HG03354 (cell line): ENCODE measurements at regions not wholly inside any gene's neighbourhood (a gene's known extent, or its start where the extent isn't known, plus 50 kb on each side); places are given as distances from the start of the nearest gene placed in this dataset.
"Not testable (repeated sequence)": the region's sequence is repeated elsewhere in the genome, so short reads cannot be mapped to it uniquely, and the experiment has no call there.

Experiments used
- ATAC-seq: cut with Tn5 transposase; IDR thresholded peaks from one replicate; pipeline ENCODE4 v1.9.1; 2021; ENCODE audit warnings: mild to moderate bottlenecking; ENCODE audit not compliant: unreplicated experiment, poor library complexity, severe bottlenecking

GRCh38 chr6:141809901-141810300 is 322.8 kb upstream of the GJE1 start:
- ATAC-seq: no peak

- no peak for ATAC-seq
These were observed 324.1 kb upstream of the GJE1 start for GRCh38 chr6:141808662-141809061.

GRCh38 chr6:141800973-141801372 is 331.8 kb upstream of the GJE1 start:
- ATAC-seq: not testable (repeated sequence)

- no peak for ATAC-seq
These were observed 341.8 kb upstream of the GJE1 start for GRCh38 chr6:141790921-141791320.

GRCh38 chr6:141788096-141788495 is 344.6 kb upstream of the GJE1 start:
- no peak for ATAC-seq

- ATAC-seq: no peak
These were observed 349.1 kb upstream of the GJE1 start for GRCh38 chr6:141783585-141783984.

- no peak for ATAC-seq
These were observed 352.4 kb upstream of the GJE1 start for GRCh38 chr6:141780296-141780695.

GRCh38 chr6:141764388-141764787 is 368.3 kb upstream of the GJE1 start:
- no peak for ATAC-seq

GRCh38 chr6:141758430-141758829 is 374.3 kb upstream of the GJE1 start:
- no peak for ATAC-seq

- no peak for ATAC-seq
These were observed 379.5 kb upstream of the GJE1 start for GRCh38 chr6:141753180-141753579.

GRCh38 chr6:141752677-141753076 is 380.0 kb upstream of the GJE1 start:
- ATAC-seq: peak; percentile 71

GRCh38 chr6:141746324-141746723 is 386.4 kb upstream of the GJE1 start:
- ATAC-seq: not testable (repeated sequence)

- no peak for ATAC-seq
These were observed 387.8 kb upstream of the GJE1 start for GRCh38 chr6:141744971-141745370.

- ATAC-seq: no peak
These were observed 388.4 kb upstream of the GJE1 start for GRCh38 chr6:141744194-141744925.

GRCh38 chr6:141736104-141736503 is 396.6 kb upstream of the GJE1 start:
- no peak for ATAC-seq

- no peak for ATAC-seq
These were observed 397.6 kb upstream of the GJE1 start for GRCh38 chr6:141735126-141735525.

GRCh38 chr6:141734071-141734840 is 398.5 kb upstream of the GJE1 start:
- ATAC-seq: no peak

- no peak for ATAC-seq
These were observed 403.6 kb upstream of the GJE1 start for GRCh38 chr6:141729146-141729545.

- ATAC-seq: no peak
These were observed 404.4 kb upstream of the GJE1 start for GRCh38 chr6:141728330-141728729.

GRCh38 chr6:141726248-141726647 is 406.5 kb upstream of the GJE1 start:
- ATAC-seq: no peak

GRCh38 chr6:141724731-141725130 is 408.0 kb upstream of the GJE1 start:
- no peak for ATAC-seq
